Activated CD4-positive, alpha-beta T cell treated with anti-CD3 and anti-CD28 coated beads, Interleukin-10, Interleukin-2, amounts not matched to agents 100 ng/mL and 50 ng/mL, durations not matched to agents 16 hours and 8 hours (primary cell): ENCODE measurements at regions not wholly inside any gene's neighbourhood (a gene's known extent, or its start where the extent isn't known, plus 50 kb on each side); places are given as distances from the start of the nearest gene placed in this dataset.
A peak's percentile ranks its signal among the peaks of the same experiment; 100 is the strongest.
"Not testable (repeated sequence)": the region's sequence is repeated elsewhere in the genome, so short reads cannot be mapped to it uniquely, and the experiment has no call there.

Source experiments
- DNase-seq: peaks from one replicate; pipeline ENCODE4 v3.0.0-alpha.2; 2020

GRCh38 chr16:75841517-75841916, 115.2 kb upstream of the CPHXL start:
- DNase-seq: no peak

GRCh38 chr16:75847172-75847571, 120.9 kb upstream of the CPHXL start:
- no peak for DNase-seq

GRCh38 chr16:75854152-75854551, 127.9 kb upstream of the CPHXL start:
- DNase-seq: no peak

- DNase-seq: no peak
Observed at GRCh38 chr16:75860326-75861053, 134.2 kb upstream of the CPHXL start.

- no peak for DNase-seq
Observed at GRCh38 chr16:75861311-75862097, 135.2 kb upstream of the CPHXL start.

GRCh38 chr16:75862098-75862386, 135.8 kb upstream of the CPHXL start:
- DNase-seq: no peak

GRCh38 chr16:75864243-75864642, 138.0 kb upstream of the CPHXL start:
- DNase-seq: no peak

GRCh38 chr16:75865736-75866135, 139.4 kb upstream of the CPHXL start:
- no peak for DNase-seq

- no peak for DNase-seq
Observed at GRCh38 chr16:75868636-75869632, 142.6 kb upstream of the CPHXL start.

GRCh38 chr16:75881280-75881679, 155.0 kb upstream of the CPHXL start:
- not testable (repeated sequence) for DNase-seq

- DNase-seq: no peak
Observed at GRCh38 chr16:75899163-75899562, 172.9 kb upstream of the CPHXL start.

GRCh38 chr16:75908331-75909117, 182.2 kb upstream of the CPHXL start:
- DNase-seq: no peak

GRCh38 chr16:75909746-75910145, 183.5 kb upstream of the CPHXL start:
- DNase-seq: peak; percentile 19

GRCh38 chr16:75911896-75912295, 185.6 kb upstream of the CPHXL start:
- DNase-seq: no peak

GRCh38 chr16:75913958-75914357, 187.7 kb upstream of the CPHXL start:
- DNase-seq: no peak

GRCh38 chr16:75916451-75916850, 190.2 kb upstream of the CPHXL start:
- DNase-seq: no peak

- no peak for DNase-seq
Observed at GRCh38 chr16:75918109-75918508, 191.8 kb upstream of the CPHXL start.

- no peak for DNase-seq
Observed at GRCh38 chr16:75919664-75920063, 193.4 kb upstream of the CPHXL start.

- DNase-seq: no peak
Observed at GRCh38 chr16:75921281-75921680, 195.0 kb upstream of the CPHXL start.

GRCh38 chr16:75922250-75922649, 196.0 kb upstream of the CPHXL start:
- DNase-seq: no peak

- DNase-seq: no peak
Observed at GRCh38 chr16:75924397-75924796, 198.1 kb upstream of the CPHXL start.

GRCh38 chr16:75927810-75928209, 201.5 kb upstream of the CPHXL start:
- no peak for DNase-seq

- DNase-seq: no peak
Observed at GRCh38 chr16:75928295-75928694, 202.0 kb upstream of the CPHXL start.
